GM18868 (cell line): ENCODE measurements at regions not wholly inside any gene's neighbourhood (a gene's known extent, or its start where the extent isn't known, plus 50 kb on each side); places are given as distances from the start of the nearest gene placed in this dataset.
A peak's percentile ranks its signal among the peaks of the same experiment; 100 is the strongest.
"Not testable (repeated sequence)": the region's sequence is repeated elsewhere in the genome, so short reads cannot be mapped to it uniquely, and the experiment has no call there.

ENCODE experiments used
- ATAC-seq: cut with Tn5 transposase; IDR thresholded peaks from one replicate; pipeline ENCODE4 v1.9.1; 2021; ENCODE audit warnings: mild to moderate bottlenecking, moderate library complexity; ENCODE audit not compliant: unreplicated experiment

- ATAC-seq: no peak
Measured at GRCh38 chr6:106855117-106855516, 119.4 kb downstream of the CD24 start.

GRCh38 chr6:106849676-106850332 is 124.7 kb downstream of the CD24 start:
- peak; percentile 59 for ATAC-seq

GRCh38 chr6:106849120-106849519 is 125.4 kb downstream of the CD24 start:
- no peak for ATAC-seq

- ATAC-seq: no peak
Measured at GRCh38 chr6:106847116-106847515, 127.4 kb downstream of the CD24 start.

GRCh38 chr6:106844930-106845329 is 129.6 kb downstream of the CD24 start:
- peak; percentile 71 for ATAC-seq

GRCh38 chr6:106832766-106833510 is 141.6 kb downstream of the CD24 start:
- ATAC-seq: no peak

GRCh38 chr6:106830930-106831329 is 143.6 kb downstream of the CD24 start:
- ATAC-seq: no peak

- no peak for ATAC-seq
Measured at GRCh38 chr6:106829451-106829850, 145.1 kb downstream of the CD24 start.

- no peak for ATAC-seq
Measured at GRCh38 chr6:106827081-106827480, 147.4 kb downstream of the CD24 start.

GRCh38 chr6:106825156-106825555 is 149.4 kb downstream of the CD24 start:
- no peak for ATAC-seq

- no peak for ATAC-seq
Measured at GRCh38 chr6:106823732-106824351, 150.7 kb downstream of the CD24 start.

- ATAC-seq: no peak
Measured at GRCh38 chr6:106823058-106823457, 151.5 kb downstream of the CD24 start.

GRCh38 chr6:106820412-106820852 is 154.1 kb downstream of the CD24 start:
- no peak for ATAC-seq

- no peak for ATAC-seq
Measured at GRCh38 chr6:106811088-106811686, 163.3 kb downstream of the CD24 start.

GRCh38 chr6:106808758-106809157 is 165.8 kb downstream of the CD24 start:
- no peak for ATAC-seq

- ATAC-seq: no peak
Measured at GRCh38 chr6:106807947-106808611, 166.4 kb downstream of the CD24 start.

GRCh38 chr6:106806253-106806652 is 168.3 kb downstream of the CD24 start:
- ATAC-seq: not testable (repeated sequence)

- ATAC-seq: no peak
Measured at GRCh38 chr6:106805771-106806170, 168.8 kb downstream of the CD24 start.

GRCh38 chr6:106804346-106805335 is 169.9 kb downstream of the CD24 start:
- no peak for ATAC-seq

- no peak for ATAC-seq
Measured at GRCh38 chr6:106803188-106803587, 171.3 kb downstream of the CD24 start.
